ENCODE measurements at regions not wholly inside any gene's neighbourhood (a gene's known extent, or its start where the extent isn't known, plus 50 kb on each side); places are given as distances from the start of the nearest gene placed in this dataset.

- H3K27me3 ChIP-seq: no peaks in the 10 kb centered on the region
- TF ChIP-seq CTCF (IDR thresholded peaks at IDR 0.05): no peak
- TF ChIP-seq POLR2A (IDR thresholded peaks at IDR 0.05): no peak
- no peak for TF ChIP-seq EP300 (IDR thresholded peaks at IDR 0.05)
- no peak for TF ChIP-seq POLR2AphosphoS5 (IDR thresholded peaks at IDR 0.05)
- DNase-seq: no peak
- peaks cover 0 to 5% (median 2%) of the 10 kb centered on the region in 4 donors for H3K9me3 ChIP-seq
- no peak overlapping the region for H3K27ac ChIP-seq
- no peaks in the 10 kb centered on the region for H3K36me3 ChIP-seq
- H3K4me3 ChIP-seq: no peak overlapping the region
- WGBS, 5 donors: 67 to 72% (median 69%) methylated on average over 3 of the region's 3 CpGs
- H3K4me1 ChIP-seq: no peaks in the 10 kb centered on the region
- intact Hi-C loops (cut with DNase I; ENCODE audit: low total_unique reads): no loop called here
Observed at GRCh38 chr2:125681976-125682805, 973.8 kb upstream of the GYPC start.

- no peaks in the 10 kb centered on the region for H3K27me3 ChIP-seq
- DNase-seq: no peak
- H3K36me3 ChIP-seq: no peaks in the 10 kb centered on the region
- no peaks in the 10 kb centered on the region for H3K4me1 ChIP-seq
- H3K4me3 ChIP-seq: no peak overlapping the region
- peaks cover 0 to 5% (median 2%) of the 10 kb centered on the region in 4 donors for H3K9me3 ChIP-seq
- no peak for TF ChIP-seq EP300 (IDR thresholded peaks at IDR 0.05)
- TF ChIP-seq POLR2AphosphoS5 (IDR thresholded peaks at IDR 0.05): no peak
- TF ChIP-seq POLR2A (IDR thresholded peaks at IDR 0.05): no peak
- no peak for TF ChIP-seq CTCF (IDR thresholded peaks at IDR 0.05)
- 70 to 85% (median 84%) methylated on average over 2 of the region's 2 CpGs for WGBS, 5 donors
- intact Hi-C loops (cut with DNase I; ENCODE audit: low total_unique reads): no loop called here
- H3K27ac ChIP-seq: no peak overlapping the region
Observed at GRCh38 chr2:125684256-125684655, 971.7 kb upstream of the GYPC start.

- H3K9me3 ChIP-seq: peaks cover 0 to 5% (median 2%) of the 10 kb centered on the region in 4 donors
- H3K4me1 ChIP-seq: no peaks in the 10 kb centered on the region
- no peak for TF ChIP-seq CTCF (IDR thresholded peaks at IDR 0.05)
- TF ChIP-seq POLR2AphosphoS5 (IDR thresholded peaks at IDR 0.05): no peak
- no peak for TF ChIP-seq EP300 (IDR thresholded peaks at IDR 0.05)
- no peak for TF ChIP-seq POLR2A (IDR thresholded peaks at IDR 0.05)
- intact Hi-C loops (cut with DNase I; ENCODE audit: low total_unique reads): no loop called here
- H3K36me3 ChIP-seq: no peaks in the 10 kb centered on the region
- no peak for DNase-seq
- H3K27me3 ChIP-seq: no peaks in the 10 kb centered on the region
- H3K27ac ChIP-seq: no peak overlapping the region
- H3K4me3 ChIP-seq: no peak overlapping the region
- WGBS, 5 donors: 56 to 76% (median 66%) methylated on average over 2 of the region's 2 CpGs
Observed at GRCh38 chr2:125684932-125685331, 971.0 kb upstream of the GYPC start.

DNA sequence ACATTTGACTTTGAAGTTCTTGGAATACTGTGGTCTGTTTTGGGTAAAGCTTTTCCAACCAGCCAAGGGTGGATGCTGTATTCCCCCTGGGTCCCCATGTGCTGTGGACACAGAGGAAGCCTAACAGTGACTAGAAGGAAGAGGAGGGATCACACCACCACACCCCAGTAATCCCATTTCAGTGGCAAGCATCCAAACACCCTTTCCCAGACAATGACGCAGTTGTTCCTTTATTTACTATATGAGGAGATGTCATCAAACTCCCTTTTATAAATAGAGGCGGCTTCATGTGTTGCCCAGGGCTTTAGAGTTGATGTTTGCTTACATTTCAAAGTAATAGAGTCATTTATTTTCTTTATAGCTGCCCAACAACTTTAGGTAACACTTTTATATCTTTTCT lies 959.4 kb upstream of the GYPC start:
- no peaks in the 10 kb centered on the region for H3K4me1 ChIP-seq
- H3K27ac ChIP-seq: no peak overlapping the region
- no peaks in the 10 kb centered on the region for H3K36me3 ChIP-seq
- peak in 1 of 2 donors; percentile 54 for DNase-seq
- 34 to 53% (median 43%) methylated on average over 2 of the region's 2 CpGs for WGBS, 5 donors
- no peak overlapping the region for H3K4me3 ChIP-seq
- intact Hi-C loops (cut with DNase I; ENCODE audit: low total_unique reads): no loop called here
- no peaks in the 10 kb centered on the region for H3K9me3 ChIP-seq
- TF ChIP-seq POLR2AphosphoS5 (IDR thresholded peaks at IDR 0.05) (no peak), CTCF (IDR thresholded peaks at IDR 0.05) (no peak), POLR2A (IDR thresholded peaks at IDR 0.05) (no peak), EP300 (IDR thresholded peaks at IDR 0.05) (no peak)
- no peaks in the 10 kb centered on the region for H3K27me3 ChIP-seq

Measured in stomach (tissue), 8 donors.